Heart left ventricle (tissue), 16 donors: ENCODE measurements at regions not wholly inside any gene's neighbourhood (a gene's known extent, or its start where the extent isn't known, plus 50 kb on each side); places are given as distances from the start of the nearest gene placed in this dataset.

ENCODE experiments used
- ATAC-seq, 4 donors: fragments of 200-7000 bp; cut with Tn5 transposase; one replicate each; pipeline ENCODE4 v1.9.1; 2020 to 2022; ENCODE audit warnings: moderate library complexity in 4 of 4, mild to moderate bottlenecking in 3 of 4, moderate number of reproducible peaks in 1 of 4
- DNase-seq, 5 donors: peaks; one replicate each; pipeline ENCODE4 v3.0.0-alpha.2; 2020
- H3K27ac ChIP-seq, 12 donors: fragments of 200-600 bp; sonication (generic) in 4 of 12; one replicate each; pipeline versions ENCODE4 v1.5.0 to v1.8.0; 2016 to 2022; ENCODE audit warnings: mild to moderate bottlenecking in 2 of 12
- H3K27me3 ChIP-seq, 9 donors: fragments of 200-600 bp; sonication (generic) in 2 of 9; one replicate each; pipeline versions ENCODE4 v1.5.1 to v1.8.0; 2016 to 2022; ENCODE audit warnings: mild to moderate bottlenecking in 3 of 9
- H3K36me3 ChIP-seq, 9 donors: fragments of 200-600 bp; sonication (generic) in 2 of 9; one replicate each; pipeline versions ENCODE4 v1.5.0 to v1.8.0; 2018 to 2022; ENCODE audit warnings: mild to moderate bottlenecking in 2 of 9
- H3K4me1 ChIP-seq, 12 donors: fragments of 200-600 bp; sonication (generic) in 4 of 12; one replicate each; pipeline versions ENCODE4 v1.5.0 to v1.8.0; 2016 to 2022; ENCODE audit warnings: mild to moderate bottlenecking in 3 of 12
- H3K4me3 ChIP-seq, 12 donors: fragments of 200-600 bp; sonication (generic) in 4 of 12; one replicate each; pipeline versions ENCODE4 v1.5.0 to v1.8.0; 2017 to 2022; ENCODE audit warnings: mild to moderate bottlenecking in 9 of 12, moderate library complexity in 4 of 12
- H3K9me3 ChIP-seq, 12 donors: fragments of 200-600 bp; sonication (generic) in 4 of 12; one replicate each; pipeline versions ENCODE4 v1.5.0 to v1.8.0; 2016 to 2022; ENCODE audit warnings: mild to moderate bottlenecking in 1 of 12
- CTCF ChIP-seq, 12 donors: fragments of 200-600 bp; sonication (generic) in 4 of 12; IDR thresholded peaks; one replicate each; pipeline versions ENCODE4 v1.5.0 to v1.8.0; 2018 to 2022; ENCODE audit warnings: antibody characterized with exemption in 12 of 12, mild to moderate bottlenecking in 5 of 12
- POLR2A ChIP-seq, 2 donors: fragments of 450-650 bp; IDR thresholded peaks; one replicate each; pipeline ENCODE4 v1.6.1; 2017; ENCODE audit warnings: antibody characterized with exemption in 2 of 2, mild to moderate bottlenecking in 2 of 2, moderate library complexity in 2 of 2
- WGBS, 4 donors: extraction: QIAGEN DNeasy Blood & Tissue Kit in 2 of 4; methylation state at CpG; one replicate each; pipeline versions ENCODE4 v1.1.5 to v1.1.7; 2013 to 2018; 5-methylcytosine and 5-hydroxymethylcytosine counted together
- intact Hi-C, 10 donors: fragments of 100-400 bp; cut with DNase I; formaldehyde crosslinking; loops; one replicate each; pipeline versions ENCODE4 v1.11.1 to v1.14.2; 2022
- donor health status: ischemic (EF 13 %, LVEDD 7.1; RV severe dilation, severe dysfunction).
- donor health status: healthy with polysubstance abuse.
- donor health status: DM: no; HTN: yes; CAD: no.
- donor health status: DM: no; HTN: no; CAD: no.
- donor health status: ischemic (EF 25% LVEDD 6.9; RV normal size, moderate dysfunction).
- donor health status: ischemic (EF 25% LVEDD 5.7; RV mildly dilated, moderate dysfunction).
- donor health status: healthy.
- donor health status: DM: yes; HTN: yes; CAD: no.
- donor health status: ischemic (EF 35%, LVEDD 5.7; RV mildly dilated, moderate dysfunction).
- donor health status: nonischemic (EF 11% LVEDD 7.7; RV severe dilation, severe dysfunction).
- donor health status: DM: yes; HTN: yes; CAD: no.
- donor health status: PGD.
- donor health status: ischemic (EF 29% LVEDD 5.4; RV normal size, mild dysfunction).
- donor health status: nonischemic (EF 23%, LVEDD 6.1; RV moderate dilation, normal function).

GRCh38 chr13:40384976-40385857 lies 281.2 kb downstream of the FOXO1 start:
- DNase-seq (no peak), ATAC-seq (no peak)
- H3K27me3 ChIP-seq = no peaks in the 10 kb centered on the region
- H3K36me3 ChIP-seq = no peaks in the 10 kb centered on the region
- TF ChIP-seq CTCF (IDR thresholded peaks at IDR 0.05) = no peak
- TF ChIP-seq POLR2A (IDR thresholded peaks at IDR 0.05) = no peak
- no peak overlapping the region for H3K4me3 ChIP-seq
- peaks cover 0 to 7% (median 0%) of the 10 kb centered on the region in 12 donors for H3K4me1 ChIP-seq
- intact Hi-C loops = loop anchor here in 1 of 10 donors (10.0 kb wide), 1 partner anchor 320 kb away; no protein-coding TSS in a partner anchor
- H3K9me3 ChIP-seq = no peaks in the 10 kb centered on the region
- WGBS, 4 donors = 82 to 89% (median 86%) methylated on average over 6 of the region's 6 CpGs
- H3K27ac ChIP-seq = no peak overlapping the region

- H3K27me3 ChIP-seq = no peaks in the 10 kb centered on the region
- H3K4me1 ChIP-seq = peaks cover 0 to 7% (median 0%) of the 10 kb centered on the region in 12 donors
- no peak overlapping the region for H3K27ac ChIP-seq
- no peak overlapping the region for H3K4me3 ChIP-seq
- no peak for ATAC-seq
- TF ChIP-seq POLR2A (IDR thresholded peaks at IDR 0.05) = no peak
- no peak for TF ChIP-seq CTCF (IDR thresholded peaks at IDR 0.05)
- 95 to 100% (median 99%) methylated on average over 4 of the region's 4 CpGs for WGBS, 4 donors
- intact Hi-C loops = loop anchor here in 1 of 10 donors (10.0 kb wide), 1 partner anchor 321 kb away; no protein-coding TSS in a partner anchor
- no peak for DNase-seq
- H3K9me3 ChIP-seq = no peaks in the 10 kb centered on the region
- H3K36me3 ChIP-seq = no peaks in the 10 kb centered on the region
Observed at GRCh38 chr13:40385858-40386180, 280.6 kb downstream of the FOXO1 start.

DNA sequence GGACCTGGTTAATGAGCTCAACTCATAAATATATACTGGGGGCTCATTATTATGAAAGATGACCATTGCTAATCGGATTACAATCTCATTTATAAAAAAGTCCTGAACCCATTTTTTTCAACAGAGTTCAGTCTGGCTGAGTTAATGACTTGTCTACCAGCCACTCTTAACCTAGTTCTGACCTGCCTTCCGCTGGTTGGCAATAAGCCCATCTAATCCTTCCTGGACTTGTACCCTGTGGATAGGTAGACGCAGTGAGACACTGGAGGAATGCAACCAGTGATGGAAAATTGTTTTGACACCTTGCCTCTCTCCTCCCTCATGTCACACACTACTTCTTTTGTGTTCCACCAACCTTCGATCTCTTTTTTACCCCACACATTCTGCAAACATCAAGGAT lies 279.9 kb downstream of the FOXO1 start:
- Histone ChIP-seq H3K4me3 (no peak overlapping the region), H3K36me3 (no peaks in the 10 kb centered on the region), H3K27ac (no peak overlapping the region), H3K4me1 (peaks cover 0 to 7% (median 0%) of the 10 kb centered on the region in 12 donors), H3K9me3 (no peaks in the 10 kb centered on the region), H3K27me3 (no peaks in the 10 kb centered on the region)
- WGBS, 4 donors = 89 to 94% (median 93%) methylated on average over 4 of the region's 4 CpGs
- no peak for TF ChIP-seq CTCF (IDR thresholded peaks at IDR 0.05)
- TF ChIP-seq POLR2A (IDR thresholded peaks at IDR 0.05) = no peak
- intact Hi-C loops = loop anchor here in 1 of 10 donors (10.0 kb wide), 1 partner anchor 322 kb away; no protein-coding TSS in a partner anchor
- ATAC-seq (no peak), DNase-seq (no peak)

DNA sequence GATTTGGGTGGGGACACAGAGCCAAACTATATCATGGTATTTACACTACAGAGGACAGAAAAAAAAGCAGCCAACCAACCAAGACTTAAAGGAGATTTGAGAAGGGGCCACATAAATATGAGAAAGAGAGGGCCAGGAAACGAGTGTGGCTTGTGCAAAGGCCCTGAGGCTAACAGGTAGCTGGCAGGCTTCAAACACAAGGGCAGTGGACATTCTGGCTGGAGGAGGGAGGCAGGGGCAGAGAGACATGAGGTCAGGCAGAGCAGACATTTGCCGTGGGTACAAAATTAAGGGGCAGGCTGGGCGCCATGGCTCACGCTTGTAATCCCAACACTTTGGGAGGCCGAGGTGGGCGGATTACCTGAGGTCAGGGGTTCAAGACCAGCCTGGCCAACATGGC lies 278.7 kb downstream of the FOXO1 start:
- Histone ChIP-seq H3K36me3 (no peaks in the 10 kb centered on the region), H3K27ac (no peak overlapping the region)
- 97 to 98% (median 98%) methylated on average over 5 to 6 of the region's 6 CpGs for WGBS, 4 donors

More for the DNA sequence above, 278.7 kb downstream of the FOXO1 start:
- Histone ChIP-seq H3K4me1 (peaks cover 0 to 7% (median 0%) of the 10 kb centered on the region in 12 donors), H3K27me3 (no peaks in the 10 kb centered on the region), H3K4me3 (no peak overlapping the region), H3K9me3 (no peaks in the 10 kb centered on the region)
- no peak for TF ChIP-seq CTCF (IDR thresholded peaks at IDR 0.05)
- no peak for TF ChIP-seq POLR2A (IDR thresholded peaks at IDR 0.05)
- DNase-seq (no peak), ATAC-seq (no peak)
- intact Hi-C loops = loop anchor here in 1 of 10 donors (10.0 kb wide), 1 partner anchor 323 kb away; no protein-coding TSS in a partner anchor
